HepG2 (cell line): ENCODE measurements at regions not wholly inside any gene's neighbourhood (a gene's known extent, or its start where the extent isn't known, plus 50 kb on each side); places are given as distances from the start of the nearest gene placed in this dataset.

Experiments
- ATAC-seq: fragments of 200-7000 bp; cut with Tn5 transposase; 3 replicates; pipeline ENCODE4 v1.9.1; 2020; ENCODE audit warnings: mild to moderate bottlenecking, moderate library complexity
- BruUV-seq: library from RNA; stranded (reverse); fragments of 400-500 nt; replicated peaks from 2 replicates; lab custom pipeline; 2021; lab: Mats Ljungman, UMichigan
- CTCF ChIA-PET: fragments of 300-600 bp; formaldehyde crosslinking; extraction: SDS; loops from one replicate; lab custom pipeline; 2021; ENCODE audit warnings: low total read pairs, inconsistent platforms, low intra/inter-chr PET ratio; lab: Yijun Ruan, JAX
- POLR2A ChIA-PET: fragments of 350-600 bp; sonication (Branson Sonifier 250); formaldehyde crosslinking; loops from one replicate; lab custom pipeline; 2020; ENCODE audit warnings: antibody characterized with exemption, inconsistent platforms; lab: Yijun Ruan, JAX
- DNase-seq: peaks from one replicate; pipeline ENCODE4 v3.0.0-alpha.2; 2015; ENCODE audit warnings: low spot score
- FAIRE-seq: peaks from 3 replicates; lab custom pipeline; 2011; peaks lifted over from hg19 to GRCh38; lab: Jason Lieb, UNC
- H2AFZ ChIP-seq: one replicate; pipeline ENCODE4 v1.6.1; 2011; ENCODE audit warnings: low read length, inconsistent platforms
- H3K27ac ChIP-seq: fragments of 300-600 bp; 3 replicates; pipeline ENCODE4 v1.8.0; 2011; ENCODE audit warnings: mixed run types, mild to moderate bottlenecking, mixed read lengths, low read length, inconsistent platforms; ENCODE audit not compliant: insufficient read depth; ENCODE audit errors: extremely low read length
- H3K27me3 ChIP-seq, 2 experiments: fragments of 200-600 bp in 1 of 2; 2 replicates in 1 of 2; 3 replicates in 1 of 2; pipeline versions ENCODE4 v1.6.0 to v1.8.0; 2011; ENCODE audit warnings: low read length in 2 of 2, mild to moderate bottlenecking in 2 of 2, moderate library complexity in 2 of 2, inconsistent platforms in 1 of 2; ENCODE audit not compliant: insufficient read depth in 2 of 2, control insufficient read depth in 1 of 2
- H3K36me3 ChIP-seq, 2 experiments: fragments of 200-600 bp in 1 of 2; replicated peaks in 1 of 2; 2 replicates in 1 of 2; 3 replicates in 1 of 2; pipeline versions ENCODE4 v1.5.1 to v1.8.0; 2011; ENCODE audit warnings: low read length in 2 of 2, inconsistent platforms in 1 of 2; ENCODE audit not compliant: insufficient read depth in 2 of 2, control insufficient read depth in 1 of 2
- H3K4me1 ChIP-seq: 2 replicates; pipeline ENCODE4 v1.5.1; 2012; ENCODE audit warnings: low read length, inconsistent platforms; ENCODE audit not compliant: insufficient read depth
- H3K4me2 ChIP-seq: 2 replicates; pipeline ENCODE4 v1.6.0; 2011; ENCODE audit warnings: low read depth, low read length, inconsistent platforms
- H3K4me3 ChIP-seq, 3 experiments: fragments of 200-600 bp in 1 of 3; sonication (generic), shearing (Covaris generic) in 1 of 3; replicated peaks in 1 of 3; 2 replicates each; pipeline ENCODE4 v1.5.1; 2011 to 2016; ENCODE audit warnings: low read length in 3 of 3, inconsistent platforms in 2 of 3, low read depth in 2 of 3, mild to moderate bottlenecking in 2 of 3, control low read depth in 1 of 3, mixed read lengths in 1 of 3; ENCODE audit not compliant: insufficient read depth in 1 of 3
- H3K79me2 ChIP-seq: one replicate; pipeline ENCODE4 v1.6.1; 2011; ENCODE audit warnings: low read length, inconsistent platforms; ENCODE audit not compliant: insufficient read depth
- H3K9ac ChIP-seq: 2 replicates; pipeline ENCODE4 v1.6.0; 2011; ENCODE audit warnings: mild to moderate bottlenecking, low read depth, low read length, inconsistent platforms; ENCODE audit not compliant: insufficient read depth
- H3K9me3 ChIP-seq: 2 replicates; pipeline ENCODE4 v1.5.1; 2012; ENCODE audit warnings: mild to moderate bottlenecking, low read length
- H4K20me1 ChIP-seq: 2 replicates; pipeline ENCODE4 v1.6.0; 2011; ENCODE audit warnings: inconsistent platforms, mild to moderate bottlenecking, low read length, moderate library complexity; ENCODE audit not compliant: insufficient read depth
- BHLHE40 ChIP-seq: IDR thresholded peaks from 2 replicates; pipeline ENCODE4 v1.6.1; 2011; ENCODE audit warnings: low read length, improper control_type of control experiment
- CCDC6 ChIP-seq: sonication (generic); formaldehyde crosslinking; IDR thresholded peaks from 2 replicates; pipeline ENCODE4 v1.8.1; 2022; ENCODE audit warnings: mild to moderate bottlenecking, missing genetic modification reagents, moderate library complexity
- HNRNPH1 ChIP-seq: fragments of 200-400 bp; formaldehyde crosslinking; optimal IDR thresholded peaks from 2 replicates; pipeline ENCODE3; 2017; ENCODE audit warnings: mild to moderate bottlenecking, low read depth, low read length
- HOXA3 ChIP-seq: sonication (generic); formaldehyde crosslinking; IDR thresholded peaks from 2 replicates; pipeline ENCODE4 v1.5.0; 2020; ENCODE audit warnings: missing genetic modification reagents
- MAZ ChIP-seq, 2 experiments: sonication (generic) in 1 of 2; formaldehyde crosslinking in 1 of 2; IDR thresholded peaks; 2 replicates each; pipeline versions ENCODE4 v1.5.0 to v1.6.1; 2012 to 2020; ENCODE audit warnings: low read depth in 2 of 2, mild to moderate bottlenecking in 2 of 2, borderline replicate concordance in 1 of 2, improper control_type of control experiment in 1 of 2, low read length in 1 of 2, missing genetic modification reagents in 1 of 2, moderate library complexity in 1 of 2
- NPAS2 ChIP-seq: sonication (generic); formaldehyde crosslinking; IDR thresholded peaks from 2 replicates; pipeline ENCODE4 v1.8.0; 2022; ENCODE audit warnings: mild to moderate bottlenecking, missing genetic modification reagents, borderline replicate concordance
- RBAK ChIP-seq: sonication (generic); formaldehyde crosslinking; IDR thresholded peaks from 2 replicates; pipeline ENCODE4 v1.5.1; 2020; ENCODE audit warnings: mild to moderate bottlenecking, missing genetic modification reagents
- RXRA ChIP-seq: sonication (generic); formaldehyde crosslinking; IDR thresholded peaks from 2 replicates; pipeline ENCODE4 v1.5.1; 2020; ENCODE audit warnings: missing genetic modification reagents
- RXRB ChIP-seq: IDR thresholded peaks from 2 replicates; pipeline ENCODE4 v1.6.1; 2016; ENCODE audit warnings: borderline replicate concordance, missing genetic modification reagents, missing compliant biosample characterization
- SSRP1 ChIP-seq: IDR thresholded peaks from 2 replicates; pipeline ENCODE4 v1.6.1; 2016; ENCODE audit warnings: control low read depth
- ZBTB4 ChIP-seq: sonication (generic); formaldehyde crosslinking; IDR thresholded peaks from 2 replicates; pipeline ENCODE4 v1.4.0; 2020; ENCODE audit warnings: missing genetic modification reagents, mild to moderate bottlenecking, borderline replicate concordance
- ZC3H13 ChIP-seq: sonication (generic); formaldehyde crosslinking; IDR thresholded peaks from 2 replicates; pipeline ENCODE4 v1.8.1; 2023; ENCODE audit warnings: mild to moderate bottlenecking, missing genetic modification reagents, moderate library complexity
- ZFP37 ChIP-seq: sonication (generic); formaldehyde crosslinking; IDR thresholded peaks from 2 replicates; pipeline ENCODE4 v1.4.0; 2020; ENCODE audit warnings: missing genetic modification reagents, borderline replicate concordance
- ZNF18 ChIP-seq: sonication (generic); formaldehyde crosslinking; IDR thresholded peaks from 2 replicates; pipeline ENCODE4 v1.8.0; 2022; ENCODE audit warnings: mild to moderate bottlenecking, missing genetic modification reagents; ENCODE audit not compliant: insufficient replicate concordance
- ZNF644 ChIP-seq: IDR thresholded peaks from 2 replicates; pipeline ENCODE4 v1.6.1; 2016; ENCODE audit warnings: low read depth
- ZNF766 ChIP-seq: sonication (generic); formaldehyde crosslinking; IDR thresholded peaks from 2 replicates; pipeline ENCODE4 v1.5.0; 2020; ENCODE audit warnings: missing genetic modification reagents, borderline replicate concordance
- WGBS: methylation state at CpG from one replicate; pipeline ENCODE4 v1.1.6; 2017; ENCODE audit warnings: low lambda C conversion rate; 5-methylcytosine and 5-hydroxymethylcytosine counted together
- in situ Hi-C: cut with HindIII; loops from 2 replicates; pipeline ENCODE4 v1.10.0; 2017; ENCODE audit warnings: low pct_unique_long_range_greater_than_20kb; ENCODE audit not compliant: extremely low pct_ligation_motif_present
- intact Hi-C: fragments of 100-400 bp; cut with micrococcal nuclease; formaldehyde crosslinking; loops from one replicate; pipeline ENCODE4 v1.10.0; 2022; ENCODE audit not compliant: unreplicated experiment
- TF ChIP-seq, protein P1 (sequence below): fragments of 450-650 bp; IDR thresholded peaks from 2 replicates; pipeline ENCODE4 v1.6.1; 2017
- TF ChIP-seq, protein P2 (sequence below): sonication (generic); formaldehyde crosslinking; IDR thresholded peaks from 2 replicates; pipeline ENCODE4 v1.4.0; 2020; ENCODE audit warnings: missing genetic modification reagents

- no peak for TF ChIP-seq BHLHE40
- no peak for TF ChIP-seq ZC3H13 (CRISPR knock-in tag)
- no peak for TF ChIP-seq ZNF766 (CRISPR knock-in tag)
- TF ChIP-seq ZBTB4 (CRISPR knock-in tag), result no peak
- TF ChIP-seq RBAK (CRISPR knock-in tag), result no peak
- TF ChIP-seq ZNF644 (CRISPR knock-in tag), result no peak
- TF ChIP-seq, all 625 proteins: peak for 0
Observed at GRCh38 chr10:108167766-108168165, 1003.3 kb upstream of the SORCS1 start (continued).

GRCh38 chr10:108166401-108166800 lies 1001.9 kb upstream of the SORCS1 start:
- no TSS peak for BruUV-seq
- Histone ChIP-seq H3K36me3 (no peaks in the 10 kb centered on the region), H3K79me2 (no peaks in the 10 kb centered on the region), H3K9ac (no peak overlapping the region), H3K4me2 (no peak overlapping the region), H2AFZ (no peak overlapping the region), H3K4me1 (no peaks in the 10 kb centered on the region), H3K27me3 (no peaks in the 10 kb centered on the region), H3K27ac (no peak overlapping the region), H3K9me3 (peaks cover 57% of the 10 kb centered on the region), H4K20me1 (no peaks in the 10 kb centered on the region), H3K4me3 (no peak overlapping the region)
- intact Hi-C loops, result no loop called here
- 10% methylated on average over 7 of the region's 7 CpGs for WGBS
- ChIA-PET CTCF (no interaction called here), POLR2A (no interaction called here)
- FAIRE-seq, result no peak
- no peak for ATAC-seq
- in situ Hi-C loops, result no loop called here
- no peak for DNase-seq
- TF ChIP-seq RXRA (CRISPR knock-in tag), result no peak
- TF ChIP-seq NPAS2 (CRISPR knock-in tag), result no peak
- TF ChIP-seq, protein P1, sequence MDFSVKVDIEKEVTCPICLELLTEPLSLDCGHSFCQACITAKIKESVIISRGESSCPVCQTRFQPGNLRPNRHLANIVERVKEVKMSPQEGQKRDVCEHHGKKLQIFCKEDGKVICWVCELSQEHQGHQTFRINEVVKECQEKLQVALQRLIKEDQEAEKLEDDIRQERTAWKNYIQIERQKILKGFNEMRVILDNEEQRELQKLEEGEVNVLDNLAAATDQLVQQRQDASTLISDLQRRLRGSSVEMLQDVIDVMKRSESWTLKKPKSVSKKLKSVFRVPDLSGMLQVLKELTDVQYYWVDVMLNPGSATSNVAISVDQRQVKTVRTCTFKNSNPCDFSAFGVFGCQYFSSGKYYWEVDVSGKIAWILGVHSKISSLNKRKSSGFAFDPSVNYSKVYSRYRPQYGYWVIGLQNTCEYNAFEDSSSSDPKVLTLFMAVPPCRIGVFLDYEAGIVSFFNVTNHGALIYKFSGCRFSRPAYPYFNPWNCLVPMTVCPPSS, result no peak
- no peak for TF ChIP-seq ZFP37 (CRISPR knock-in tag)
- TF ChIP-seq ZNF18, result no peak
- no peak for TF ChIP-seq HOXA3 (CRISPR knock-in tag)
- no peak for TF ChIP-seq SSRP1 (CRISPR knock-in tag)
- no peak for TF ChIP-seq MAZ (IDR thresholded peaks at IDR 0.05; ENCODE audit: borderline replicate concordance, low read depth, low read length)
- no peak for TF ChIP-seq MAZ (CRISPR knock-in tag; IDR thresholded peaks at IDR 0.05; ENCODE audit: low read depth)
- TF ChIP-seq HNRNPH1, result no peak
- TF ChIP-seq, protein P2, sequence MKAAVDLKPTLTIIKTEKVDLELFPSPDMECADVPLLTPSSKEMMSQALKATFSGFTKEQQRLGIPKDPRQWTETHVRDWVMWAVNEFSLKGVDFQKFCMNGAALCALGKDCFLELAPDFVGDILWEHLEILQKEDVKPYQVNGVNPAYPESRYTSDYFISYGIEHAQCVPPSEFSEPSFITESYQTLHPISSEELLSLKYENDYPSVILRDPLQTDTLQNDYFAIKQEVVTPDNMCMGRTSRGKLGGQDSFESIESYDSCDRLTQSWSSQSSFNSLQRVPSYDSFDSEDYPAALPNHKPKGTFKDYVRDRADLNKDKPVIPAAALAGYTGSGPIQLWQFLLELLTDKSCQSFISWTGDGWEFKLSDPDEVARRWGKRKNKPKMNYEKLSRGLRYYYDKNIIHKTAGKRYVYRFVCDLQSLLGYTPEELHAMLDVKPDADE (CRISPR knock-in tag), result no peak
- TF ChIP-seq CCDC6, result no peak
- TF ChIP-seq RXRB, result no peak
